ENCODE measurements at regions not wholly inside any gene's neighbourhood (a gene's known extent, or its start where the extent isn't known, plus 50 kb on each side); places are given as distances from the start of the nearest gene placed in this dataset.
"Not testable (repeated sequence)": the region's sequence is repeated elsewhere in the genome, so short reads cannot be mapped to it uniquely, and the experiment has no call there.

GRCh38 chr6:50410579-50410978 lies 302.7 kb upstream of the TFAP2D start:
- no peaks in the 10 kb centered on the region for H3K36me3 ChIP-seq
- intact Hi-C loops (cut with DNase I; ENCODE audit: low total_unique reads) (no loop called here), in situ Hi-C loops (cut with MboI; ENCODE audit: low sequenced_read_pairs in 4 of 4) (no loop called here)
- H3K27me3 ChIP-seq = no peaks in the 10 kb centered on the region
- H3K4me1 ChIP-seq = no peaks in the 10 kb centered on the region
- TF ChIP-seq CTCF (IDR thresholded peaks at IDR 0.05 in 4 of 5, conservative IDR thresholded peaks at IDR 0.05 in 1 of 5) (no peak), POLR2A (IDR thresholded peaks at IDR 0.05) (no peak)
- no peaks in the 10 kb centered on the region for H3K9me3 ChIP-seq
- H3K27ac ChIP-seq = no peak overlapping the region
- ATAC-seq (no peak), DNase-seq (no peak)
- no peak overlapping the region for H3K4me3 ChIP-seq

- H3K9me3 ChIP-seq; H3K4me1 ChIP-seq; DNase-seq; intact Hi-C loops (cut with DNase I; ENCODE audit: low total_unique reads); H3K27me3 ChIP-seq; ATAC-seq; H3K4me3 ChIP-seq; H3K27ac ChIP-seq; H3K36me3 ChIP-seq; in situ Hi-C loops (cut with MboI; ENCODE audit: low sequenced_read_pairs in 4 of 4): not testable (repeated sequence)
Observed at GRCh38 chr6:50421041-50421440, 292.3 kb upstream of the TFAP2D start.

- TF ChIP-seq CTCF (IDR thresholded peaks at IDR 0.05 in 4 of 5, conservative IDR thresholded peaks at IDR 0.05 in 1 of 5) (no peak), POLR2A (IDR thresholded peaks at IDR 0.05) (no peak)
- Histone ChIP-seq H3K9me3 (no peaks in the 10 kb centered on the region), H3K4me1 (no peaks in the 10 kb centered on the region), H3K36me3 (no peaks in the 10 kb centered on the region), H3K4me3 (no peak overlapping the region), H3K27me3 (no peaks in the 10 kb centered on the region), H3K27ac (no peak overlapping the region)
- no peak for DNase-seq
- ATAC-seq = no peak
- in situ Hi-C loops (cut with MboI; ENCODE audit: low sequenced_read_pairs in 4 of 4) (no loop called here), intact Hi-C loops (cut with DNase I; ENCODE audit: low total_unique reads) (no loop called here)
Observed at GRCh38 chr6:50427267-50427666, 286.1 kb upstream of the TFAP2D start.

- no peak for TF ChIP-seq POLR2A (IDR thresholded peaks at IDR 0.05)
- TF ChIP-seq CTCF (IDR thresholded peaks at IDR 0.05 in 4 of 5, conservative IDR thresholded peaks at IDR 0.05 in 1 of 5) = no peak
Observed at GRCh38 chr6:50437901-50438300, 275.4 kb upstream of the TFAP2D start.

GRCh38 chr6:50442531-50443040 lies 270.7 kb upstream of the TFAP2D start:
- Histone ChIP-seq H3K4me3 (no peak overlapping the region), H3K4me1 (no peaks in the 10 kb centered on the region), H3K36me3 (no peaks in the 10 kb centered on the region), H3K27ac (no peak overlapping the region), H3K9me3 (no peaks in the 10 kb centered on the region), H3K27me3 (no peaks in the 10 kb centered on the region)
- ATAC-seq (no peak), DNase-seq (no peak)
- in situ Hi-C loops (cut with MboI; ENCODE audit: low sequenced_read_pairs in 4 of 4) (no loop called here), intact Hi-C loops (cut with DNase I; ENCODE audit: low total_unique reads) (no loop called here)
- no peak for TF ChIP-seq POLR2A (IDR thresholded peaks at IDR 0.05)
- TF ChIP-seq CTCF (IDR thresholded peaks at IDR 0.05 in 4 of 5, conservative IDR thresholded peaks at IDR 0.05 in 1 of 5) = no peak

More at GRCh38 chr6:50437901-50438300, 275.4 kb upstream of the TFAP2D start:
- H3K4me1 ChIP-seq = no peaks in the 10 kb centered on the region
- H3K27me3 ChIP-seq = no peaks in the 10 kb centered on the region
- H3K27ac ChIP-seq = no peak overlapping the region
- in situ Hi-C loops (cut with MboI; ENCODE audit: low sequenced_read_pairs in 4 of 4) (no loop called here), intact Hi-C loops (cut with DNase I; ENCODE audit: low total_unique reads) (no loop called here)
- H3K4me3 ChIP-seq = no peak overlapping the region
- ATAC-seq (no peak), DNase-seq (no peak)
- H3K9me3 ChIP-seq = no peaks in the 10 kb centered on the region
- no peaks in the 10 kb centered on the region for H3K36me3 ChIP-seq
